Liver (tissue), 8 donors: ENCODE measurements at regions not wholly inside any gene's neighbourhood (a gene's known extent, or its start where the extent isn't known, plus 50 kb on each side); places are given as distances from the start of the nearest gene placed in this dataset.

Experiments used
- DNase-seq: peaks from one replicate; pipeline ENCODE4 v3.0.0-alpha.2; 2017; ENCODE audit warnings: low spot score
- H3K27ac ChIP-seq, 2 donors: one replicate each; pipeline ENCODE4 v1.7.0; 2013; ENCODE audit warnings: inconsistent platforms in 2 of 2, low read length in 2 of 2, control low read depth in 1 of 2, low read depth in 1 of 2, mild to moderate bottlenecking in 1 of 2
- H3K27me3 ChIP-seq, 4 donors: one replicate each; pipeline versions ENCODE4 v1.6.1 to v1.7.0; 2013; ENCODE audit warnings: low read length in 3 of 4, inconsistent platforms in 1 of 4, mild to moderate bottlenecking in 1 of 4, moderate library complexity in 1 of 4; ENCODE audit not compliant: control insufficient read depth in 4 of 4, insufficient read depth in 4 of 4
- H3K36me3 ChIP-seq, 4 donors: one replicate each; pipeline versions ENCODE4 v1.6.1 to v1.7.0; 2013; ENCODE audit warnings: low read length in 3 of 4, mild to moderate bottlenecking in 3 of 4, low read depth in 1 of 4, moderate library complexity in 1 of 4; ENCODE audit not compliant: control insufficient read depth in 4 of 4, insufficient read depth in 3 of 4
- H3K4me1 ChIP-seq, 4 donors: one replicate each; pipeline versions ENCODE4 v1.6.1 to v1.7.0; 2013; ENCODE audit warnings: low read length in 3 of 4, mild to moderate bottlenecking in 3 of 4, moderate library complexity in 1 of 4; ENCODE audit not compliant: control insufficient read depth in 4 of 4, insufficient read depth in 4 of 4
- H3K4me3 ChIP-seq, 3 donors: one replicate each; pipeline versions ENCODE4 v1.6.1 to v1.7.0; 2013; ENCODE audit warnings: low read length in 3 of 3, control low read depth in 1 of 3, low read depth in 1 of 3, mild to moderate bottlenecking in 1 of 3
- H3K9ac ChIP-seq, 2 donors: one replicate each; pipeline ENCODE4 v1.7.0; 2013; ENCODE audit warnings: low read length in 2 of 2, mild to moderate bottlenecking in 2 of 2, moderate library complexity in 2 of 2, control low read depth in 1 of 2, low read depth in 1 of 2
- H3K9me3 ChIP-seq, 4 donors: one replicate each; pipeline versions ENCODE4 v1.6.1 to v1.7.0; 2013; ENCODE audit warnings: low read length in 3 of 4; ENCODE audit not compliant: control insufficient read depth in 4 of 4
- FOXA1 ChIP-seq: IDR thresholded peaks from 2 replicates; pipeline ENCODE4 v1.6.1; 2016; ENCODE audit warnings: antibody characterized with exemption
- FOXA2 ChIP-seq: IDR thresholded peaks from 2 replicates; pipeline ENCODE4 v1.6.1; 2016; ENCODE audit warnings: antibody characterized with exemption
- GABPA ChIP-seq, 2 donors: IDR thresholded peaks in 1 of 2; conservative IDR thresholded peaks in 1 of 2; 2 replicates each; pipeline ENCODE4 v1.6.1; 2016; ENCODE audit warnings: antibody characterized with exemption in 2 of 2, mild to moderate bottlenecking in 1 of 2, moderate library complexity in 1 of 2
- HNF4A ChIP-seq, 2 donors: conservative IDR thresholded peaks; 2 replicates each; pipeline ENCODE4 v1.6.1; 2016; ENCODE audit warnings: antibody characterized with exemption in 2 of 2, mild to moderate bottlenecking in 2 of 2
- HNF4G ChIP-seq: IDR thresholded peaks from 2 replicates; pipeline ENCODE4 v1.6.1; 2016; ENCODE audit warnings: antibody characterized with exemption
- JUND ChIP-seq, 2 donors: IDR thresholded peaks; 2 replicates each; pipeline ENCODE4 v1.6.1; 2016; ENCODE audit warnings: antibody characterized with exemption in 2 of 2
- NR2F2 ChIP-seq: IDR thresholded peaks from 2 replicates; pipeline ENCODE4 v1.6.1; 2016; ENCODE audit warnings: antibody characterized with exemption
- RAD21 ChIP-seq, 2 donors: IDR thresholded peaks; 2 replicates each; pipeline ENCODE4 v1.6.1; 2016; ENCODE audit warnings: antibody characterized with exemption in 2 of 2, mild to moderate bottlenecking in 2 of 2
- REST ChIP-seq: IDR thresholded peaks from 2 replicates; pipeline ENCODE4 v1.6.1; 2016; ENCODE audit warnings: antibody characterized with exemption, mild to moderate bottlenecking
- SP1 ChIP-seq: IDR thresholded peaks from 2 replicates; pipeline ENCODE4 v1.6.1; 2018; ENCODE audit warnings: antibody characterized with exemption, mild to moderate bottlenecking
- TAF1 ChIP-seq: conservative IDR thresholded peaks from 2 replicates; pipeline ENCODE4 v1.6.1; 2016; ENCODE audit warnings: antibody characterized with exemption, mild to moderate bottlenecking
- YY1 ChIP-seq: IDR thresholded peaks from 2 replicates; pipeline ENCODE4 v1.6.1; 2016; ENCODE audit warnings: antibody characterized with exemption, mild to moderate bottlenecking
- ZBTB33 ChIP-seq: IDR thresholded peaks from 2 replicates; pipeline ENCODE4 v1.6.1; 2016; ENCODE audit warnings: antibody characterized with exemption
- WGBS: extraction: QIAGEN DNeasy Blood & Tissue Kit; methylation state at CpG from one replicate; pipeline ENCODE4 v1.1.7; 2013; 5-methylcytosine and 5-hydroxymethylcytosine counted together
- TF ChIP-seq, protein P1 (sequence below): fragments of 150-350 bp; IDR thresholded peaks from 2 replicates; pipeline ENCODE4 v1.5.1; 2017; ENCODE audit warnings: improper control_type of control experiment, low read depth, low read length; ENCODE audit not compliant: missing input control
- TF ChIP-seq, protein P2 (sequence below): IDR thresholded peaks from 2 replicates; pipeline ENCODE4 v1.6.1; 2016; ENCODE audit warnings: antibody characterized with exemption
- TF ChIP-seq, protein P3 (sequence below): IDR thresholded peaks from 2 replicates; pipeline ENCODE4 v1.6.1; 2016; ENCODE audit warnings: antibody characterized with exemption
- donor health status: healthy.
- donor health status: healthy.
- donor health status: healthy.
- donor health status: healthy.
- donor health status: healthy.

DNA sequence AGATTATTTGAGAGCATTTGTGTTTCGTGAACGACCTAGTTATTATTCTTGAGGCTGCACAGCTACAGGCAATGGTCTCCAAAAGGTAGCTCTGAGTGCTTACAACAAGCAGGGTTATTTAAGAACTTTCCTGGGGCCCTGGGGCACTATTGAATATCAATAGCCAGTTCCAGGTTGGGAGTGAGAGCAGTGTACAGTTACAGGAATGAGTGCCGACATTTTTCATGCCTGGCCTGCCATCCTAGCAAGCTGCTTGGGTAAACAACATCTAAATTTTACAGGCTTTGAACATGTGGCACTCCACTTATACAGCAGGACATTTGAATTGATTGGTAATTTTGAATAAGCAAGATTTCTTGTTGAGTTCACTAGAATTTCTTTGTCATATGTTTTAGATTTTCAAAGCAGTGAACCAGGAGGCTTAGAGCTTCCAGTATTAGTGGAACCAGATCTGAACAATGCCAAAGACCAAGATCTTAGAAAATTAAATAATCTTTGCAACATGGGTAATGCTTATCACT, 171.9 kb upstream of the GDNF start:
- TF ChIP-seq RAD21 (IDR thresholded peaks at IDR 0.05) (no peak), JUND (IDR thresholded peaks at IDR 0.05) (no peak), YY1 (no peak), ZBTB33 (no peak), FOXA2 (no peak), HNF4G (no peak), NR2F2 (no peak), FOXA1 (no peak), SP1 (no peak), GABPA (IDR thresholded peaks at IDR 0.05 in 1 of 2, conservative IDR thresholded peaks at IDR 0.05 in 1 of 2) (no peak), TAF1 (no peak)
- TF ChIP-seq, protein P1, sequence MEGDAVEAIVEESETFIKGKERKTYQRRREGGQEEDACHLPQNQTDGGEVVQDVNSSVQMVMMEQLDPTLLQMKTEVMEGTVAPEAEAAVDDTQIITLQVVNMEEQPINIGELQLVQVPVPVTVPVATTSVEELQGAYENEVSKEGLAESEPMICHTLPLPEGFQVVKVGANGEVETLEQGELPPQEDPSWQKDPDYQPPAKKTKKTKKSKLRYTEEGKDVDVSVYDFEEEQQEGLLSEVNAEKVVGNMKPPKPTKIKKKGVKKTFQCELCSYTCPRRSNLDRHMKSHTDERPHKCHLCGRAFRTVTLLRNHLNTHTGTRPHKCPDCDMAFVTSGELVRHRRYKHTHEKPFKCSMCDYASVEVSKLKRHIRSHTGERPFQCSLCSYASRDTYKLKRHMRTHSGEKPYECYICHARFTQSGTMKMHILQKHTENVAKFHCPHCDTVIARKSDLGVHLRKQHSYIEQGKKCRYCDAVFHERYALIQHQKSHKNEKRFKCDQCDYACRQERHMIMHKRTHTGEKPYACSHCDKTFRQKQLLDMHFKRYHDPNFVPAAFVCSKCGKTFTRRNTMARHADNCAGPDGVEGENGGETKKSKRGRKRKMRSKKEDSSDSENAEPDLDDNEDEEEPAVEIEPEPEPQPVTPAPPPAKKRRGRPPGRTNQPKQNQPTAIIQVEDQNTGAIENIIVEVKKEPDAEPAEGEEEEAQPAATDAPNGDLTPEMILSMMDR = no peak
- TF ChIP-seq, protein P2, sequence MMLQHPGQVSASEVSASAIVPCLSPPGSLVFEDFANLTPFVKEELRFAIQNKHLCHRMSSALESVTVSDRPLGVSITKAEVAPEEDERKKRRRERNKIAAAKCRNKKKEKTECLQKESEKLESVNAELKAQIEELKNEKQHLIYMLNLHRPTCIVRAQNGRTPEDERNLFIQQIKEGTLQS = no peak
- TF ChIP-seq, protein P3, sequence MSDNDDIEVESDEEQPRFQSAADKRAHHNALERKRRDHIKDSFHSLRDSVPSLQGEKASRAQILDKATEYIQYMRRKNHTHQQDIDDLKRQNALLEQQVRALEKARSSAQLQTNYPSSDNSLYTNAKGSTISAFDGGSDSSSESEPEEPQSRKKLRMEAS = no peak
- no peak for DNase-seq

DNA sequence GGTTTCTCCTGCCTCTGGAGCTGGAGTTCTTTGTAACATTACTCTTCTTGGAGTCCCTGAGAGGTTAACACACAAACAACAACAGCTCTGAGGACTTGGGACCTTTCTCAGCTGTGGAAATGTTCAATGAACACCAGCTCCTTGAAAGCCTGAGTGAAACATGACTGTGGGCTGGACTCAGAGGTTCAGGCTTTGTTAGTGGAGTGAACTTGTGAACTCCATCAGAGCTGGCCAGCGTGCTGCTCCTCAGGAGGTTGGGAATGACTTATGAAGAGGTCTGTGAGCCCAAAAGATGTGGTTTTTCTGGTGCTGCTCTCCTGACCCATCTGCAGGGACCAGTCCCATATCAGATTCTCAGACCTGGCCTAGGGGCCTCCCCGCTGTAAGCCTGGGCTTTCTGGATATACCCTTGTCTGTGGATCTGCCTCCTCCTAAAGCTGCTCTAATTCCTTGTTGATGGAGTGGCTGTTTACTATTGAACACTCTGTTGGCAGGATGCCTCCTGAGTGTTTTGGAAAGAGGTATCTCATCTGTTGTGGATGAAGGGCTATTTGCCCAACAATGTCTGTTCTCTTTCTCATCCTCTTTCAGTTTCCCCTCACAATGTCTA, 170.0 kb upstream of the GDNF start:
- no peak for DNase-seq
- no peak overlapping the region for H3K4me3 ChIP-seq
- no peak overlapping the region for H3K27ac ChIP-seq
- no peaks in the 10 kb centered on the region for H3K36me3 ChIP-seq
- 87% methylated on average over 2 of the region's 2 CpGs for WGBS
- no peaks in the 10 kb centered on the region for H3K9me3 ChIP-seq
- H3K27me3 ChIP-seq = peaks cover 0 to 2% (median 0%) of the 10 kb centered on the region in 4 donors
- H3K9ac ChIP-seq = no peak overlapping the region
- no peaks in the 10 kb centered on the region for H3K4me1 ChIP-seq
- TF ChIP-seq, protein P1 = no peak
- TF ChIP-seq HNF4A (conservative IDR thresholded peaks at IDR 0.05) (no peak), HNF4G (no peak), YY1 (no peak), NR2F2 (no peak), REST (no peak), JUND (IDR thresholded peaks at IDR 0.05) (no peak), ZBTB33 (no peak), FOXA2 (no peak), FOXA1 (no peak), RAD21 (IDR thresholded peaks at IDR 0.05) (no peak), SP1 (no peak), GABPA (IDR thresholded peaks at IDR 0.05 in 1 of 2, conservative IDR thresholded peaks at IDR 0.05 in 1 of 2) (no peak)
- TF ChIP-seq, protein P2 = no peak
- TF ChIP-seq, protein P3 = no peak

More for the DNA sequence above, 171.9 kb upstream of the GDNF start:
- WGBS = 73% methylated on average over 3 of the region's 3 CpGs
- Histone ChIP-seq H3K27me3 (peaks cover 0 to 4% (median 1%) of the 10 kb centered on the region in 4 donors), H3K36me3 (no peaks in the 10 kb centered on the region), H3K9me3 (no peaks in the 10 kb centered on the region), H3K9ac (no peak overlapping the region), H3K4me3 (no peak overlapping the region), H3K27ac (no peak overlapping the region), H3K4me1 (no peaks in the 10 kb centered on the region)
